ENCODE measurements at regions not wholly inside any gene's neighbourhood (a gene's known extent, or its start where the extent isn't known, plus 50 kb on each side); places are given as distances from the start of the nearest gene placed in this dataset.

GRCh38 chr16:22663389-22664064, 150.4 kb upstream of the HS3ST2 start:
- H3K9ac ChIP-seq (ENCODE audit: low read length): no peak overlapping the region
- H3K27me3 ChIP-seq (ENCODE audit: low read length): no peaks in the 10 kb centered on the region; the same call in 1 of the 2 replicates
- no peak overlapping the region for H3K4me2 ChIP-seq (ENCODE audit: low read depth, low read length, poor library complexity, severe bottlenecking)
- no peak for DNase-seq
- H3K4me1 ChIP-seq (ENCODE audit: low read length): no peaks in the 10 kb centered on the region
- H3K79me2 ChIP-seq (ENCODE audit: low read length): no peaks in the 10 kb centered on the region
- no peak overlapping the region for H3K4me3 ChIP-seq (ENCODE audit: low read length)
- no peak overlapping the region for H3K27ac ChIP-seq (ENCODE audit: low read length)
- H3K9me3 ChIP-seq (ENCODE audit: low read length): no peaks in the 10 kb centered on the region
- H4K20me1 ChIP-seq (ENCODE audit: insufficient read depth, low read depth, low read length): no peaks in the 10 kb centered on the region
- H3K9me2 ChIP-seq (replicated peaks; ENCODE audit: insufficient read depth, low read length): no peaks in the 10 kb centered on the region
- H3K36me3 ChIP-seq (ENCODE audit: insufficient read depth, low read length): no peaks in the 10 kb centered on the region
- H2AFZ ChIP-seq (ENCODE audit: low read length): no peak overlapping the region

DNA sequence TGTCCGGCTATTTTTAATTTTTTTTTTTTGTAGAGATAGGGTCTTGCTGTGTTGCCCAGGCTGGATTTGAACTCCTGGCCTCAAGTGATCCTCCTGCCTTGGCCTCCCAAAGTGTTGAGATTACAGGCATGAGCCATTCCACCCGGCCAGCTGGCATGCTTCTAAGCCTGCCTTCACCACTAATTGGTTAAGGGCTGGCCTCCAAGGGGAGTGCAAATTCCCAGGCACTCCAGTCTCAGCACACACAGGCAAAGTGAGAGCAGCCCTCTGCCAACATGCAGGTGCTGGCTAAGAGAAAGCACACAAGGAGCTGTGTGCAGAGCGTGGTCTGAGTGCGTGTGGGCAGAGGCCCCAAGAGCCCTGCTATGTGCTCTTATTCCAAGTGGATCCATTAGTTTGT, 149.8 kb upstream of the HS3ST2 start:
- Histone ChIP-seq H3K27ac (ENCODE audit: low read length) (no peak overlapping the region), H3K4me2 (ENCODE audit: low read depth, low read length, poor library complexity, severe bottlenecking) (no peak overlapping the region)

DNA sequence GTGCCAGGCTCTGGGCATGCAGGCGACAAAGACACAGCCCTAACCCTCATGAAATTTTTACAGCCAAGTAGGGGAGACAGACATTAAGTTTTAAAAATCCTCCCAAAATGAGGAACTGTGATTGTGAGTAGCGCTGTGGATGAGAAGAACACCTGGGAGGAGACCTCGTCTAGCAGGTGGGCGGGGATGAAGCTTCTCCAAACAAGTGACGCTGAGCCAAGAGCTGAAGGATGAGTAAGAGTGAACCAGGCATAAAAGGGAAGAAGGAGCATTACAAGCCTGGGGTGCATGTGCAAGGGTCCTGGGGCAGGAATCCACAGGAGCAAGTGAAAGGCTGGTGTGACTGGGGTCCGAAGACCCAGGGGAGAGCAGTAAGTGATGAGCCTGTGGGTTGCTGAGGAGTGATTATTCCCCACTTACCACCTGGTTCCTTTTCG, 149.4 kb upstream of the HS3ST2 start:
- Histone ChIP-seq H3K27ac (ENCODE audit: low read length) (no peak overlapping the region), H3K27me3 (ENCODE audit: low read length) (no peaks in the 10 kb centered on the region; the same call in 1 of the 2 replicates), H3K9me3 (ENCODE audit: low read length) (no peaks in the 10 kb centered on the region), H3K9me2 (replicated peaks; ENCODE audit: insufficient read depth, low read length) (no peaks in the 10 kb centered on the region), H3K36me3 (ENCODE audit: insufficient read depth, low read length) (no peaks in the 10 kb centered on the region), H2AFZ (ENCODE audit: low read length) (no peak overlapping the region), H3K4me1 (ENCODE audit: low read length) (no peaks in the 10 kb centered on the region), H3K4me3 (ENCODE audit: low read length) (no peak overlapping the region), H3K9ac (ENCODE audit: low read length) (no peak overlapping the region), H3K79me2 (ENCODE audit: low read length) (no peaks in the 10 kb centered on the region), H4K20me1 (ENCODE audit: insufficient read depth, low read depth, low read length) (no peaks in the 10 kb centered on the region), H3K4me2 (ENCODE audit: low read depth, low read length, poor library complexity, severe bottlenecking) (no peak overlapping the region)
- no peak for DNase-seq

More for the DNA sequence above, 149.8 kb upstream of the HS3ST2 start:
- Histone ChIP-seq H3K4me1 (ENCODE audit: low read length) (no peaks in the 10 kb centered on the region), H4K20me1 (ENCODE audit: insufficient read depth, low read depth, low read length) (no peaks in the 10 kb centered on the region), H3K9me2 (replicated peaks; ENCODE audit: insufficient read depth, low read length) (no peaks in the 10 kb centered on the region), H3K36me3 (ENCODE audit: insufficient read depth, low read length) (no peaks in the 10 kb centered on the region), H3K9me3 (ENCODE audit: low read length) (no peaks in the 10 kb centered on the region), H3K79me2 (ENCODE audit: low read length) (no peaks in the 10 kb centered on the region), H2AFZ (ENCODE audit: low read length) (no peak overlapping the region), H3K9ac (ENCODE audit: low read length) (no peak overlapping the region), H3K27me3 (ENCODE audit: low read length) (no peaks in the 10 kb centered on the region; the same call in 1 of the 2 replicates), H3K4me3 (ENCODE audit: low read length) (no peak overlapping the region)
- DNase-seq: no peak

GRCh38 chr16:22665048-22665797, 148.7 kb upstream of the HS3ST2 start:
- Histone ChIP-seq H2AFZ (ENCODE audit: low read length) (no peak overlapping the region), H3K79me2 (ENCODE audit: low read length) (no peaks in the 10 kb centered on the region), H3K27me3 (ENCODE audit: low read length) (no peaks in the 10 kb centered on the region; the same call in 1 of the 2 replicates), H3K4me2 (ENCODE audit: low read depth, low read length, poor library complexity, severe bottlenecking) (no peak overlapping the region), H3K9ac (ENCODE audit: low read length) (no peak overlapping the region), H3K4me1 (ENCODE audit: low read length) (peaks cover 1% of the 10 kb centered on the region; the same call in 1 of the 2 replicates), H3K27ac (ENCODE audit: low read length) (no peak overlapping the region), H3K36me3 (ENCODE audit: insufficient read depth, low read length) (no peaks in the 10 kb centered on the region), H3K9me3 (ENCODE audit: low read length) (no peaks in the 10 kb centered on the region), H3K9me2 (replicated peaks; ENCODE audit: insufficient read depth, low read length) (no peaks in the 10 kb centered on the region), H3K4me3 (ENCODE audit: low read length) (no peak overlapping the region), H4K20me1 (ENCODE audit: insufficient read depth, low read depth, low read length) (no peaks in the 10 kb centered on the region)
- DNase-seq: no peak

GRCh38 chr16:22665803-22666202, 148.2 kb upstream of the HS3ST2 start:
- Histone ChIP-seq H2AFZ (ENCODE audit: low read length) (no peak overlapping the region), H3K9me3 (ENCODE audit: low read length) (no peaks in the 10 kb centered on the region), H3K79me2 (ENCODE audit: low read length) (no peaks in the 10 kb centered on the region), H3K4me2 (ENCODE audit: low read depth, low read length, poor library complexity, severe bottlenecking) (no peak overlapping the region), H3K27me3 (ENCODE audit: low read length) (no peaks in the 10 kb centered on the region; the same call in 1 of the 2 replicates), H3K4me1 (ENCODE audit: low read length) (peaks cover 7% of the 10 kb centered on the region), H4K20me1 (ENCODE audit: insufficient read depth, low read depth, low read length) (no peaks in the 10 kb centered on the region), H3K36me3 (ENCODE audit: insufficient read depth, low read length) (no peaks in the 10 kb centered on the region), H3K9me2 (replicated peaks; ENCODE audit: insufficient read depth, low read length) (no peaks in the 10 kb centered on the region), H3K4me3 (ENCODE audit: low read length) (no peak overlapping the region), H3K9ac (ENCODE audit: low read length) (no peak overlapping the region), H3K27ac (ENCODE audit: low read length) (no peak overlapping the region)
- DNase-seq: no peak

- peaks cover 8% of the 10 kb centered on the region for H3K4me1 ChIP-seq (ENCODE audit: low read length)
- H3K9me2 ChIP-seq (replicated peaks; ENCODE audit: insufficient read depth, low read length): no peaks in the 10 kb centered on the region
- H3K79me2 ChIP-seq (ENCODE audit: low read length): no peaks in the 10 kb centered on the region
- no peak overlapping the region for H2AFZ ChIP-seq (ENCODE audit: low read length)
- no peak overlapping the region for H3K27ac ChIP-seq (ENCODE audit: low read length)
- no peaks in the 10 kb centered on the region for H3K9me3 ChIP-seq (ENCODE audit: low read length)
- no peak overlapping the region for H3K9ac ChIP-seq (ENCODE audit: low read length)
- no peak overlapping the region for H3K4me2 ChIP-seq (ENCODE audit: low read depth, low read length, poor library complexity, severe bottlenecking)
- no peaks in the 10 kb centered on the region for H3K36me3 ChIP-seq (ENCODE audit: insufficient read depth, low read length)
- no peaks in the 10 kb centered on the region for H3K27me3 ChIP-seq (ENCODE audit: low read length)
- H4K20me1 ChIP-seq (ENCODE audit: insufficient read depth, low read depth, low read length): no peaks in the 10 kb centered on the region
- DNase-seq: no peak
- no peak overlapping the region for H3K4me3 ChIP-seq (ENCODE audit: low read length)
Observed at GRCh38 chr16:22668318-22668717, 145.6 kb upstream of the HS3ST2 start.

GRCh38 chr16:22670044-22670536, 143.9 kb upstream of the HS3ST2 start:
- Histone ChIP-seq H3K9ac (ENCODE audit: low read length) (no peak overlapping the region), H4K20me1 (ENCODE audit: insufficient read depth, low read depth, low read length) (no peaks in the 10 kb centered on the region), H3K27ac (ENCODE audit: low read length) (no peak overlapping the region), H2AFZ (ENCODE audit: low read length) (no peak overlapping the region), H3K36me3 (ENCODE audit: insufficient read depth, low read length) (no peaks in the 10 kb centered on the region), H3K9me3 (ENCODE audit: low read length) (no peaks in the 10 kb centered on the region), H3K9me2 (replicated peaks; ENCODE audit: insufficient read depth, low read length) (no peaks in the 10 kb centered on the region), H3K27me3 (ENCODE audit: low read length) (no peaks in the 10 kb centered on the region), H3K4me3 (ENCODE audit: low read length) (no peak overlapping the region), H3K4me2 (ENCODE audit: low read depth, low read length, poor library complexity, severe bottlenecking) (peak overlapping the region; percentile 30), H3K79me2 (ENCODE audit: low read length) (no peaks in the 10 kb centered on the region), H3K4me1 (ENCODE audit: low read length) (peaks cover 8% of the 10 kb centered on the region)
- no peak for DNase-seq

DNA sequence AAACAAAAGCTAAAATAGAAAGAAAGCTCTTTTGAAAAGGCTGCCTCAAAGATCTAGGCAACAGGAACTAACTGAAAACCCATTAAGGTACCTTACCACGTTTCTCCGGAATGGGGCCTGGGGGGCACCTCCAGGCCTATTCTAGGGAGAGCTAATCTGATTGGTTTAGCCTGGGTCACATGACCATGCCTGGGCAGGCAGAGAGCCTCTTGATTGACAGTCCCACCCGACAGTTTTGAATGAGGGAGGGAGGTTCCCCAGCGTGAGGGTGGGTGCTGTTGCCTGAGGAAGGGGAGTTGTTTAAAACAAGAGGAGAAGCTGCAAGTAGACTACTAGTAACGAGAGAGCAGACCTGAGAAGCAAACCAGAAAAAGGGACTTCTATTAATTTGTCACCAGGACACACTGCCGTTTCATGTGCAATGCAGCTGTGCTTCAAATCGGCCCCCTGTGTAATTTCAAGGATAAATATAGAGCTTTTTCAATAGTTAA, 143.4 kb upstream of the HS3ST2 start:
- Histone ChIP-seq H3K79me2 (ENCODE audit: low read length) (no peaks in the 10 kb centered on the region), H4K20me1 (ENCODE audit: insufficient read depth, low read depth, low read length) (no peaks in the 10 kb centered on the region), H3K4me2 (ENCODE audit: low read depth, low read length, poor library complexity, severe bottlenecking) (peak overlapping the region; percentile 30), H3K9me3 (ENCODE audit: low read length) (no peaks in the 10 kb centered on the region), H3K9me2 (replicated peaks; ENCODE audit: insufficient read depth, low read length) (no peaks in the 10 kb centered on the region), H3K4me3 (ENCODE audit: low read length) (no peak overlapping the region), H2AFZ (ENCODE audit: low read length) (no peak overlapping the region), H3K27ac (ENCODE audit: low read length) (no peak overlapping the region), H3K9ac (ENCODE audit: low read length) (no peak overlapping the region), H3K36me3 (ENCODE audit: insufficient read depth, low read length) (no peaks in the 10 kb centered on the region), H3K4me1 (ENCODE audit: low read length) (peaks cover 8% of the 10 kb centered on the region), H3K27me3 (ENCODE audit: low read length) (no peaks in the 10 kb centered on the region)
- peak; percentile 89 for DNase-seq

All from Karpas-422 (cell line).